ENCODE measurements at regions not wholly inside any gene's neighbourhood (a gene's known extent, or its start where the extent isn't known, plus 50 kb on each side); places are given as distances from the start of the nearest gene placed in this dataset.
"Not testable (repeated sequence)": the region's sequence is repeated elsewhere in the genome, so short reads cannot be mapped to it uniquely, and the experiment has no call there.

DNA sequence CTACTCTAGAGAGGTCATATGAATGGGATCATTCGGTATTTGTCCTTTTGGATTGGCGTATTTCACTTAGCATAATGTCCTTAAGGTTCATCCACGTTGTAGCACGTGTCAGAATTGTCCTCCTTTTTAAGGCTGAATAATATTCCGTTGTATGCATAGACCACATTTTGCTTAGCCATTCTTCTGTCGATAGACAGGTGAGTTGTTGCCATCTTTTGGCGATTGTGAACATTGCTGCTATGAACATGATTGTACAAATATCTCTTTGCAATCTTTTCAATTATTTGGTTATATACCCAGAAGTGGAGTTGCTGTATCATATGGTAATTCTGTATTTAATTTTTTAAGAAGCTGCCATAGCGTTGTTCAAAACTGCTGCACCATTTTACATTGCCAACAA lies 52.4 kb upstream of the GOLGA8J start:
- no peak for DNase-seq (ENCODE audit: low read depth)

DNA sequence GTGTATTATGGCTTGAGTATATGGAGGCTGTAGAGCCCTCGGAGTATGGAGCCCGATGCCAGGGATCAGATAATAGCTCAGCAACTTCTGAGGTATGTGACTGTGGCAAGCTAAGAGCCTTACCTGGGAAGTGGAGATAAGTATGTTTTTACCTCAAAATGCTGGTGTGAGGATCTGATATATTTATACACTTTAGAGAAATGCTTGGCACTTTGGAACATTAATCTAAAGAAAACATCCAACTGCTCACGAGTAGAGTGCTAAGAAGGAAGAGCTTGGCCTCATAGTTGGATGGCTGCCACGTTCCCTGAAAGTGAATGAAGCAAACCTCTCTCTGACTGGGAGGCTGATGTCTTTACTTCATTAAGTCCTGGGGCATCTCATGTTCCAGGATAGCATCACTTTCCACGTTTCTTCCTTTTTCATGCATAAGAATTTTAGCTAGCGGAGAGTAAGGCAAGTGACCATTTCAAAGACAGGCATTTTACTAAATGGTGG lies 58.9 kb upstream of the GOLGA8J start:
- DNase-seq (ENCODE audit: low read depth), result no peak

DNA sequence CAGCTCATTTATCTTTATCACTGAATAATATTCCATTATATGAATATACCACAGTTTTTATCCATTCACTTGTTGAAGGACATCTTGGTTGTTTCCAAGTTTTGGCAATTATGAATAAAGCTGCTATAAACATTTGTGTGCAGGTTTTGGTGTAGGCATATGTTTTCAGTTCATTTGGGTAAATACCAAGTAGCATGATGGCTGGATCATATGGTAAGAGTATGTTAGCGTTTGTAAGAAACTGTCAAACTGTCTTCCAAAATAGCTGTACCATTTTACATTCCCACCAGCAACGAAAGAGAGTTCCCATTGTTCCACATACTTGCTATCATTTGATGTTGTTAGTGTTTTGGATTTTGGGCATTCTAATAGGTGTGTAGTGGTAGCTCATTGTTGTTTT lies 72.0 kb upstream of the GOLGA8J start:
- no peak for DNase-seq (ENCODE audit: low read depth)

DNA sequence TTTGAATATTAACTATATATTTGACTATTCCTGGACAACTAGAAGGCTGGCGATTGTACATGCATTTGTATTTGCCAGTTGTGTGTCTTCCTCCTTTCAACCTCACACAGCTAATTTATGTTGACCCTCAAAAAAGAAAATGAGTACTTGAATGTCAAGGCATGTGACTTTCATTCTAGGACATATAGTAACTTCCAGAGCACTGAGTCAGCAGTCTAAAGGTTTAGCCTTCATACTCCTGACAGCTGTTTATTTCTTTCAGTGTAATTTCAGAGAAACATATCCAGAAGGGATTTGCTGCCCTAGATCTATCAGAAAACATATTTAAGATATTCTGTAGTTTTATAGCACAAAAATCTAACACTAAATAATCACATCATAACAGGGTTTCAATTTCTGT lies 74.6 kb upstream of the GOLGA8J start:
- no peak for DNase-seq (ENCODE audit: low read depth)

DNA sequence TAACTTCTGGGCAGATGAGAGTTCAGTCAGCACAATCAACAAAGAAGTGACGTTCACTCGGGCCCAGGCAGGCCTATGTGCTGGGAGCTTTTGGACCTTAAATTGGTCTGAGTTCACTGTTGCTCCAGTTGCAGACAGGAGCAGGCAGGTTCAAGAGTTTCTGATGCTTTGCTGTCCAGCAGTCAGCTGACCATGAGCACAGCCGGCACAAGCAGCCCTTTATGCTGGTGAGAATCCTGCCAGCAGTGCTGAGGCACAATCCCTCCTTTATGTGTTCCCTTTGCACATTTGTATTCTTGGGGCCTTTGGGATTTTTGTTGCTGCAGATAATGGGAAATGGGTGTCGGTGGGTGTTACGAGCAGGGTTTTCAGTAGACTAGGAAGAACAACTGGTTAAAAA lies 81.2 kb upstream of the GOLGA8J start:
- no peak for DNase-seq (ENCODE audit: low read depth)

DNA sequence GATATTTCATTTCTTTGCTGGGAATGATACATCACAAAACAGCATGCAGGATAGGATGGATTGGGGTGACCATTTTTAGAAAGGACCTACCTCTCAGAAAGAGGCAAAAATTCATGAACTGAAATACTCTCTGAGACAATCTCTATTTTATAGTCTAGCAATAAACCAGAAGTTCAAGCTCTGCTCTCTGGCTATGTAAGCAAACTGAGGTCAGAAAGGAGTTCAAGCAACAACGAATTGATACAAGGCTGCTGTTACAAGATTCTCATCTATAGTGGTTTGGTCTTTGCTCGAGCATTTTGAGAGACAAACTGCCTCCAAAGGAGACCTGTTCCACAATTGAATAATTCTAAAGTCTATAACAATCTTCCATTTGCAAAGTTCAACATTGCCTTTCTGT lies 84.7 kb upstream of the GOLGA8J start:
- DNase-seq (ENCODE audit: low read depth), result no peak

DNA sequence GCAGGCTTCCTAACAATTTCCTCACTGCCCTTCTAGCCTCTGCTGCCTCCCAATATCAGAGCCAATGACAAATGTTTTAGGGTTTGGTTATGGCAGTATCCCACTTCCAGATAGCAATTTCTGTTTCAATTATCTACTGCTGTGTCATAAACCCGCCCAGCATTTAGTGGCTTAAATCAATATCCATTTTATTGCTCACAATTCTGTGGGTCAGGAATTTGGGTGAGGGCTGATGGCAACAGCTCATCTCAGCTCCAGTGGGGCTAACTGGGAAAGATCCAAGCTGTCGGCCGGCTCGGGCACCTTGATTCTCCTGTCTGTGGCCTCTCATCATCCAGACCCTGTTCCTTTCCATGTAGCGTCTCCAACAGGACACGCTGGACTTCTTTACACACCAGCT lies 85.3 kb upstream of the GOLGA8J start:
- no peak for DNase-seq (ENCODE audit: low read depth)

DNA sequence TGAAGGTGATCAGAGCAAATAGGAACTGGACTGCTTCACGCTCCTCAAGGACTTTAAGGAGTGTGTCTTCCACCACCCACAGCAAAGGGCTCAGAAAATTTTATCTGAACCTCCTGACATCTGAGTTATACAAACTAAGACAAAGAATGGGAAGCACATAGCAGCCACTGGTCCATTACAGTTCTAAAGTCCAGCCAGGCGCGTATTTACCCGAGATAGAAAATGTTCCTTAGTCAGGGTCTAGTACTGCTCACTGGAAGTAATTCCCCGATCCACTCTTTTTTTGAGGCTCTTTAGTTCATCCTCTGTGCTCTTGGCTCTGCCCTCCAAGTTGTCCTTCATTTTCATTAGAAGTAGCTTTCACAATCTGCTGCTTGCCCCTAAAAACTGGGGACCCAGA lies 88.5 kb upstream of the GOLGA8J start:
- DNase-seq (ENCODE audit: low read depth), result no peak

DNA sequence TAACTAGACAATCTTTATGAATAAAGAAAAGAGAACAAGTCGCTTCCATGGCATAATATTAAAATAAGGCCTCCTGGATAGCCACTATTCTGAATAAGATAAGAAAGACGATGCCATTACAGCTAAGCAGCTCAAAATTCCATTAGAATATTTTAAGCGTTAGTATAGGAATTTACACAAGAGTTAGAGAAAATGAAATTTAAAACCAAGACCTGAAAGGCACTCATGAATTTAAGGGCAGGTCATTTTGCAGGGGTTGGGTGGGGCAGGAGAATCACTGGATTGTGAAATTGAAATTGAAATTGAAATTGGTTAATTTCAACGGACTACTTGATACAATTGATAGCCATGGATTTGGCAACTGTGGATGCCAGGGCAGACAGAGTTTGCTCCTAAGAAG lies 91.8 kb upstream of the GOLGA8J start:
- no peak for DNase-seq (ENCODE audit: low read depth)

DNA sequence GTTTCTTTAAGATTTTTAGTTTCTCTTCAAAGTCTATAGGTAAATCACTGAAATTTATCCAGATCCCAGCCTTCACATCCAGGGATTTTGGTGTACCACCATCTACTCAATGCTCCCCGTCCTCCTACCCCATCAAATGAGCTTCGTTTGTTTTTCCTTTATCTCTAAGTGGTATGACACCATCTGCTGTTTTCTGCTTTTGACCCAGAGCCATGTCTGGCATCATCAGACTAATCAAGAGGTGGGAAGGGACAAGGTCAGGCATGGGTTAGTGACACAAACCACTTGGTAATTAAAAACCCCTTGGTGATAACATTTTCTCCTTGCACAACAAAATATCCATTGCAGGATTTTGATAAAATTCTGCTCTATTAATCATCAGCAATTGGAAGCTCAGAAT lies 92.7 kb upstream of the GOLGA8J start:
- DNase-seq (ENCODE audit: low read depth), result no peak

DNA sequence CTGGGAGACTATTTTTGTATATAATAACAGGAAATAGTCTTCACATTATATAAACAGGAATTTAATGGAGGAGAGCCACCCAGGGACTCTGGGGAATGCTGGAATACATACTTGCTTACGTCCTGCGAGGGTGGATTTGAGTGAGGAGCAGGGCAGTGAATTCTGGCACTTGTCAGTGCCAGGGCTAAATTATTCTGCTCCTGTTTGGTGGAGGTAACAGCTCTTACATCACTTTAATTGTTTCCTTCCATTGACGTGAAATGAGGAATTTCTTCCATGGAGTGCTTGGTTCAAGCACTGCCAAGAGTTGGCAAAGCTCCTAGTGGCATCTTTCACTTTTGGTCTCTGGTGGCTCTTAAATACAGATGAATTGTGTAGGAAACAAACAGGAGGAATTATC lies 94.1 kb upstream of the GOLGA8J start:
- no peak for DNase-seq (ENCODE audit: low read depth)

DNA sequence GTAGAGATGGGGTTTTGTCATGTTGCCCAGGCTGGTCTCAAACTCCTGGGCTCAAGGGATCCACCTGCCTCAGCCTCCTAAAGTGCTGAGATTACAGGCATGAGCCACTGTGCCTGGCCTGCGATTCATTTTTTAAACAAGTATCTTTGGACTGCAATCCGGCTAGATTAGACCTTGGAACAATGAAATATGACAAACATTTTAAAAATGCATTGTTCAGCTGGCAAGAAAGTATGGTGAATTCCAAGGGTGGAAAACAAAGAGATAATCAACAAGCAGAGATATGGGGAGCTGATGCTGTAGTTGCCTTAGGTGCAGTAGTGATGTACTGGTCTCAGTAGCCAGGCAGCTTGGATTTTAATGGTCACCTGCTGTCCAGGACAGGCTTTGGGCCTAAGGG lies 95.8 kb upstream of the GOLGA8J start:
- no peak for DNase-seq (ENCODE audit: low read depth)

DNA sequence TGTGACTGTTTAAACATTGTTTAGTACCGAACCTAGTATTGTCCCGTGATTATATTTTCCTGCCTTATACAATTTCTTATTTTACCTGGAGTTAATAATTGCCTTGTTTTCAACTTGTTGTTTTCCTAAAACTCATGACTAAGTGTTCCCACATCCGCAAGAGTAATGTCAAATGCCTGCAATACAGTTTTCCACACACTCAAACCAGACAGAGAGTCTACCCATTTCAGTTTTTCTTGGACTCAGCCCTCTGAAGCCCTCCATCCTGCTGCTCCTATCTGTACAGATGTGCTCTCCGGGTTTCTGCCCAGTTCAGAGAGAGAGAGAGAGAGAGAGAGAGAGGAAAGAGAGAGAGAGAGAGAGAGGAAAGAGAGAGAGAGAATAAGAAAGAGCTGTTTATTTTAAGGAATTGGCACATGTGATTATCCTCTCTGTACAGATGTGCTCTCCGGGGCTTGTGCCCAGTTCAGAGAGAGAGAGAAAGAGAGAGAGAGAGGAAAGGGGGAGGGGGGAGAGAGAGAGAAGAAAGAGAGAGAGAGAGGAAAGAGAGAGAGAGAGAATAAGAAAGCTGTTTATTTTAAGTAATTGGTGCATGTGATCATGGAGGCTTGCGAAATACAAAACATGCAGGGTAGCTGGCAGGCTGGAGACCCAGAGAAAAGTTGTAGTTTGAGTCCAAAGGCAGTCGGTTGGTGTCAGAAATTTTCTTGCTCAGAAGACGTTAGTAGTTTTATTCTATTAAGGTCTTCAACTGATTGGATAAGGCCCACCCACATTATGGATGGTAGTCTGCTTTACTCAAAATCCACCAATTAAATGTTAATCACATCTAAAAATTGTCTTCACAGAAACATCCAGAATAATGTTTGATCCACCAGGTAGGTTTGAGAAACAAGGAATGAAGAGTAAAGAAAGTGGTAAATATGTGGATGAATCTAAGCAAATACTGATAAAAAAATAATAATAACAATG lies 104.1 kb upstream of the GOLGA8J start:
- DNase-seq (ENCODE audit: low read depth), result no peak

DNA sequence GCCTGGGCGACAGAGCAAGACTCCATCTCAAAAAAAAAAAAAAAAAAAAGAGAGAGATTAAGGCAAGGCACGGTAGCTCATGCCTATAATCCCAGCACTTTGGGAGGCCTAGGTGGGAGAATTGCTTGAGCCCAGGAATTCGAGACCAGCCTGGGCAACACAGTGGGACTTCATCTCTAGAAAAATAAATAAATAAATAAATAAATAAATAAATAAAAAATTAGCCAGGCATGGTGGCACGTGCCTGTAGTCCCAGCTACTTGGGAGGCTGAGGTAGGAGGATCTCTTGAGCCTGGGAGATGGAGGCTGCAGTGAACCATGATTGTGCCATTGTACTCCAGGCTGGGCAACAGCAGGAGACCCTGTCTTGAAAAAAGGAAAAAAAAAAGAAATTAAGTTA lies 108.7 kb upstream of the GOLGA8J start:
- not testable (repeated sequence) for DNase-seq (ENCODE audit: low read depth)

DNA sequence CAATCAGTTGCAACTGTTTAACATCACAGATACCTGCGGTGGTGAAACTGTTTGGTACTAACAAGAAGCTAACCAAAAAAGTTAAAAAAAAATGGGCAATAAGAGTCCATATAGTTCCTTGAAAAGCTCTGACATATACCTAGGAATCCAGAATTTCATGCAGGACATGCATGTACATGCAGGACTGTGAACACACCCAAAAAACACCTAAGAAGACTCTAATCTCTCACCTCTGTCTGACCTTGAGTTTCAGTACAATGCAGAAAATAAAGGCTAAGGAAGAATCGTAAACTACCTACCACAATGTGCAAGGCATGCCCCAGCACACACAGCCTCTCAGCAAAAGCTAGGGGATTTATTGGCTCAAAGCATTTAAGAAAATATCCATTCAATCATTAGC lies 110.7 kb upstream of the GOLGA8J start:
- DNase-seq (ENCODE audit: low read depth), result no peak

DNA sequence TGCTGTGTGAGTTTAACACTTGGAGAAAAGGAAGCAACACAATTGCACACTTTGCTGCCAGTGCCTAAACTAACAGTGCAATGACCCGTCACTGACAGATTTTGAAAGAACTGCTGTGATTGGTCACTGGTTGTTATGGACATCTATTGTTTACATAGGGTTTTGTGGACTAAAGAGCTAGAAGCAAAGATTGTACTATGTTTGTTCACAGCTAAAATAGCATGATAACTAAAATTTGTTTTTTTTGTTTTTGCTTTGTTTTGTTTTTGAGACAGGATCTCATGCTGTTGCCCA lies 112.4 kb upstream of the GOLGA8J start:
- DNase-seq (ENCODE audit: low read depth), result no peak

DNA sequence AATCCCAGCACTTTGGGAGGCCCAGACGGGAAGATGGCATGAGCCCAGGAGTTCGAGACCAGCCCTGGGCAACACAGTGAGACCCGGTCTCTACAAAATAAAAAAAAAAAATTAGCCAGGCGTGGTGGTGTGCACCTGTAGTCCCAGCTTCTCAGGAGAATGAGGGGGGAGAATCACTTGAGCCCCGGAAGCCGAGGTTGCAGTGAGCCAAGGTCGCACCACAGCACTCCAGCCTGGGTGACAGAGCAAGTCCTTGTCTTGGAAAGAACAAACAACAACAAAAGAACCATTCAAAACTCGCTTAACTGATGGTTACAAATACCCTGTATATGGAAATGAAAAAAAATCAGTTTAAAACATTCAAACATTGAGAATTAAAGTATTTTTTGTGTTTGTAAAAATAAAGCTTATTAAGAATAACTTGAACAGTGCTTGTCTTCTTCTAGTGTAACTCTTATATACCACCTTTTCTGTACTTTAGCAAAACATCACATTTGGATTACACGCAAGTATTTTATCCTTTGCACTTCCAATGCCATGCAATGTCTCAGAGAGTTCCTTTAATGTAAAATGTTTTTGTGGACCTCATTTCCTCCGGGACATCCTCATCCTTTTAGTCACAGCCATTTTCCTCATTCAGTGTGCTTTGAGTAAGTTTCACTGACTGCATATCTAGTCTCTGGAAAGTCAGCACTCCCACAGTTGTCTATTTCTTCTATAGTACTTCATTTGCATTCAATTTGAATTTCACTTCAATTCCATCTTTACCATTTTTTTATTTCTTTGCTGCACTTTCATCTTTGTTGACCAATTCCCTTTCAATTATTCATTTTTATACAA lies 113.0 kb upstream of the GOLGA8J start:
- no peak for DNase-seq (ENCODE audit: low read depth)

DNA sequence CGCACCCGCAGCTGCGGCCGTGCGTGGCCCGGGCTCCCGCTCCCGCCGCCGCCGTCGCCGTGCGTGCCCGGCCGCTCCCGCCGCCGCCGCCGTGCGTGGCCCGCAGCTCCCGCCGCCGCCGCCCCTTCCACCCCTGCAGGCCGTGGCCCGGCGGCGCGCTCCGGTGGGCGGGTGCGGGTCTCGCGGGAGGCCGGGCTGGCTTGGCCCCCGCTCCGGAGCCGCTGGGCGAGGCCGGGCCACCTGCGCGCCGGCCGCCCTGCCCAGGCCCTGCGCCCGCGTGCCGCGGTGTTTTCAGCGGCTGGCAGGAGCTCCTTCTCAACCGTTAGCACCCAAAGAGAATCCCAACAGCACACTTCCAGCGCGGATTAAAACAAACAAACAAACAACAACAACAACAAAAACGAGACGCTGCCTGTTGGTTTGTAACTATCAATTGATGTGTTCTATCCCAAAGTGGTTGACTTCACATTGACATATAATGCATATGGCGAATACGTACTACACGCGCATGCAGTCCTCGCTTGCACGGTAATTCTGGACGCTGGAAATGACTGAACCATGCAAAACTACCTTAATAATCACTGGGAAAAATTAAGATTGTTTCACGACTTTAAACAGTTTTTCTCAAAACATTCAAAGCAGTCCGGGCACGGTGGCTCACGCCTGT lies 113.7 kb upstream of the GOLGA8J start:
- no peak for DNase-seq (ENCODE audit: low read depth)

DNA sequence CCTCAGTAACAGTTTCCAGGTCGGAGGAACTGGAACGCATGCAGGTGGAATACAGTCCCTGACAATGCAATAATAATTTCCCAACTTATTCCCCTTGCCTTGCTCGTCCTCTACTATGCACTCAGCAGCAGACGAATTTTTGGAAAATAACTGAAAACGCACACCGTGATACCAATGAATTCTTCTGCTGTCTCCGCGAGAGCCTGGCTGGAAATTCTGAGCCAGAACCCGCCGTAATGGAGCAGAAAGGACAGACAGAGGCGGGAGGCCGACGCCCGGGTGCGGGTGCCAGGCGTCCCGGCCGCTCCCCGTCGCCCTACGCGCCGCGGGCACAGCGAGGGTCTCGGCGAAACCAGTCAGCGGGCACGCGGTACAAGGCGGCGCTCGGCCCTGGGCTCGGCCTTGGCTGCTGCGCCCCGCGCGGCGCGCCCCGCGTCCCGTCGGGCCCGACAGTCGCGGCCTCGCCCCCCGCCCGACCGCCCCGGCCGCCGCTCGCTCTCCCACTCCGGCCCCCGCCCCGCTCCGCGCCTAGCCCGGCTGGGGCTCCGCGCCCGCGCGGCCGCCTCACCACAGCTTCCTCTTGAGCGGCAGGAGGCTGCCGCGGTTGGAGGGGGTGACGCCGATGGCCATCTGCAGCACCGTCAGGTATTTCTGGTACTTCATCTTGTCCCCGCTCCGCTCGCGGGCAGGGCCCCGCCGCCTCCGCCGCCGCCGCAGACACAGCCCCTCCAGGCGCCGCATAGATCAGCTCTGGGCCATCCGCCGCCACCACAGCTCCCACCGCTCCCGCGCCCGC lies 114.5 kb upstream of the GOLGA8J start:
- no peak for DNase-seq (ENCODE audit: low read depth)

DNA sequence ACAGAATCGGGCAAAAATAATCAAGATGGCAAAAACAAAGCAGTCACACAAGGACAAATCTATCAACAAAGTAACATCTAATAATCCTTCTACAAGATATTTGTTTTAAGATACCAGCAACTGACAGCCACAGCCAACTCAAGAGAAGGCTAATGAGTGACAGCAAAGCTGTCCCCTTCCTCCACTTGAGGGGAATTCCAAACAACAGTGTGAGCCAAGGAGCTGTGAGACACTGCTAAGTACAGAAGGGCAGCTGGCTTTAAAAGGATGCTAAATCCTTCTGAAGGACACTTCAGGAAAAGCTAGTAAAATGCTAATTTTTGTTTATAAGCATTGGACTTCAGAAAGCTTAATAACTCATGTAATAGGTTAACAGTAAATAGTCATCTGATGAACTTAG lies 120.3 kb upstream of the GOLGA8J start:
- no peak for DNase-seq (ENCODE audit: low read depth)

DNA sequence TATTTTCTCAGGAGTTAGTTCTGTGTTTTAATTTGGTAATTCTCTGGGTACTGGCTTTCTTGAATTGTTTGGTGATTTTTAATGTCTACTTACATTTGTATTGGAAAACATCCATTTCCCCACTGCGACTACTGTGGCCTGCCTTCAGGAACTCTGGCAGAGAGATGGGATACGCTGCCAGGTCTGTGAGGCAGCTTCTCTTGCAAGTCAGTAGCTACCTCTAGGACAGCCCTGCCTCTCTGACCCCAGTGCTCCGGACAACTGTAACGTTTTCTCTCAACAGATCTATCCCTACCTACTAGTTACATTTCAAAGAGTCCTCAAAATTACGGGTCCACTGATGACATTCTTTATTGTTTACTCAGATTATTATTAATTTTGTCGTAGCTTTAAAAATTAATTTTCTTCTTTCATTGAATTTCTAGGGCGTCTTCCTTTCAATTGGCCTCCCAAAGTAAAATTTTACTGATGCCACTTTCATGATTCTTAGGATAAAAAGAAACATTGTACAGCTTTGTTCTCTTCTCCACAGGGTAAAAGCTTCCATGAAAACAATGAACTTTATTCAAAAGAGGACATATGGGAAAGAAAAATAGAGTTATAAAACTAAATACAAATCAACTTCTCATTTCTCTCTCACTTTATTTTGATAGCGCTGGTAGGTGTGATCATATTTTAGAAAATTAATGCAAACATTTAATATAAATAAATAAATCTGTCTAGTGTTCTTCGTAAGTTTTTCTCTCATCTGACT lies 123.2 kb upstream of the GOLGA8J start:
- DNase-seq (ENCODE audit: low read depth), result no peak
